ENCODE measurements at regions not wholly inside any gene's neighbourhood (a gene's known extent, or its start where the extent isn't known, plus 50 kb on each side); places are given as distances from the start of the nearest gene placed in this dataset.

GRCh38 chr3:6540981-6541380 is 319.9 kb upstream of the GRM7 start:
- no peaks in the 10 kb centered on the region for H3K79me2 ChIP-seq (ENCODE audit: insufficient read depth, low read length)
- no peaks in the 10 kb centered on the region for H3K4me1 Mint-ChIP-seq
- no peak overlapping the region for H3K27ac Mint-ChIP-seq
- no peak overlapping the region for H3K4me2 ChIP-seq (replicated peaks; ENCODE audit: extremely low read depth, low read length, poor library complexity, severe bottlenecking)
- no peaks in the 10 kb centered on the region for H3K36me3 Mint-ChIP-seq
- no peaks in the 10 kb centered on the region for H4K20me1 ChIP-seq (ENCODE audit: insufficient read depth, low read length)
- no peak overlapping the region for H3K4me3 ChIP-seq (replicated peaks in 1 of 3; ENCODE audit: low read depth in 2 of 3, low read length in 3 of 3)
- H3K9me3 ChIP-seq (replicated peaks in 1 of 2; ENCODE audit: control insufficient read depth in 1 of 2, insufficient read depth in 1 of 2, low read length in 2 of 2), result peaks cover 22% of the 10 kb centered on the region in 2 donors
- no peaks in the 10 kb centered on the region for H3K27me3 Mint-ChIP-seq (ENCODE audit: low read depth in 3 of 3)
- WGBS (ENCODE audit: insufficient coverage), result 81% methylated on average over 4 of the region's 6 CpGs
- no peak overlapping the region for H3K4me3 Mint-ChIP-seq
- H3K36me3 ChIP-seq (replicated peaks in 1 of 2; ENCODE audit: control insufficient read depth in 1 of 2, insufficient read depth in 2 of 2, low read length in 2 of 2), result no peaks in the 10 kb centered on the region
- H3K27me3 ChIP-seq (ENCODE audit: control insufficient read depth in 2 of 2, insufficient read depth in 2 of 2, low read length in 2 of 2), result no peaks in the 10 kb centered on the region
- H2AFZ ChIP-seq (ENCODE audit: insufficient read depth, low read depth, low read length, poor library complexity, severe bottlenecking), result no peak overlapping the region
- no peak overlapping the region for H3K27ac ChIP-seq (ENCODE audit: low read depth in 1 of 2, low read length in 2 of 2)
- H3K4me1 ChIP-seq (ENCODE audit: control insufficient read depth in 1 of 2, insufficient read depth in 2 of 2, low read length in 2 of 2), result no peaks in the 10 kb centered on the region
- DNase-seq, result no peak
- peaks cover 7 to 27% (median 21%) of the 10 kb centered on the region in 7 donors for H3K9me3 Mint-ChIP-seq
- TF ChIP-seq, protein P1, sequence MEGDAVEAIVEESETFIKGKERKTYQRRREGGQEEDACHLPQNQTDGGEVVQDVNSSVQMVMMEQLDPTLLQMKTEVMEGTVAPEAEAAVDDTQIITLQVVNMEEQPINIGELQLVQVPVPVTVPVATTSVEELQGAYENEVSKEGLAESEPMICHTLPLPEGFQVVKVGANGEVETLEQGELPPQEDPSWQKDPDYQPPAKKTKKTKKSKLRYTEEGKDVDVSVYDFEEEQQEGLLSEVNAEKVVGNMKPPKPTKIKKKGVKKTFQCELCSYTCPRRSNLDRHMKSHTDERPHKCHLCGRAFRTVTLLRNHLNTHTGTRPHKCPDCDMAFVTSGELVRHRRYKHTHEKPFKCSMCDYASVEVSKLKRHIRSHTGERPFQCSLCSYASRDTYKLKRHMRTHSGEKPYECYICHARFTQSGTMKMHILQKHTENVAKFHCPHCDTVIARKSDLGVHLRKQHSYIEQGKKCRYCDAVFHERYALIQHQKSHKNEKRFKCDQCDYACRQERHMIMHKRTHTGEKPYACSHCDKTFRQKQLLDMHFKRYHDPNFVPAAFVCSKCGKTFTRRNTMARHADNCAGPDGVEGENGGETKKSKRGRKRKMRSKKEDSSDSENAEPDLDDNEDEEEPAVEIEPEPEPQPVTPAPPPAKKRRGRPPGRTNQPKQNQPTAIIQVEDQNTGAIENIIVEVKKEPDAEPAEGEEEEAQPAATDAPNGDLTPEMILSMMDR (IDR thresholded peaks at IDR 0.05), result no peak
- no peak overlapping the region for H3K9ac ChIP-seq (ENCODE audit: insufficient read depth, low read length, poor library complexity, severe bottlenecking)
- intact Hi-C loops (cut with micrococcal nuclease), result no loop called here

GRCh38 chr3:6542795-6543194 is 318.1 kb upstream of the GRM7 start:
- Histone ChIP-seq H3K79me2 (ENCODE audit: insufficient read depth, low read length) (no peaks in the 10 kb centered on the region), H3K4me1 (ENCODE audit: control insufficient read depth in 1 of 2, insufficient read depth in 2 of 2, low read length in 2 of 2) (no peaks in the 10 kb centered on the region), H3K27me3 (ENCODE audit: control insufficient read depth in 2 of 2, insufficient read depth in 2 of 2, low read length in 2 of 2) (no peaks in the 10 kb centered on the region), H3K4me2 (replicated peaks; ENCODE audit: extremely low read depth, low read length, poor library complexity, severe bottlenecking) (no peak overlapping the region), H4K20me1 (ENCODE audit: insufficient read depth, low read length) (no peaks in the 10 kb centered on the region), H3K9me3 (replicated peaks in 1 of 2; ENCODE audit: control insufficient read depth in 1 of 2, insufficient read depth in 1 of 2, low read length in 2 of 2) (peaks cover 22% of the 10 kb centered on the region in 2 donors), H2AFZ (ENCODE audit: insufficient read depth, low read depth, low read length, poor library complexity, severe bottlenecking) (no peak overlapping the region), H3K27ac (ENCODE audit: low read depth in 1 of 2, low read length in 2 of 2) (no peak overlapping the region), H3K9ac (ENCODE audit: insufficient read depth, low read length, poor library complexity, severe bottlenecking) (no peak overlapping the region), H3K36me3 (replicated peaks in 1 of 2; ENCODE audit: control insufficient read depth in 1 of 2, insufficient read depth in 2 of 2, low read length in 2 of 2) (no peaks in the 10 kb centered on the region), H3K4me3 (replicated peaks in 1 of 3; ENCODE audit: low read depth in 2 of 3, low read length in 3 of 3) (no peak overlapping the region)
- H3K27me3 Mint-ChIP-seq (ENCODE audit: low read depth in 3 of 3), result no peaks in the 10 kb centered on the region
- no peaks in the 10 kb centered on the region for H3K36me3 Mint-ChIP-seq
- H3K4me3 Mint-ChIP-seq, result no peak overlapping the region
- H3K27ac Mint-ChIP-seq, result no peak overlapping the region
- TF ChIP-seq, protein P1 (IDR thresholded peaks at IDR 0.05), result no peak
- no peaks in the 10 kb centered on the region for H3K4me1 Mint-ChIP-seq
- DNase-seq, result no peak
- no CpG with 5 or more reads among the region's 3 CpGs for WGBS (ENCODE audit: insufficient coverage)
- intact Hi-C loops (cut with micrococcal nuclease), result no loop called here
- peaks cover 7 to 24% (median 18%) of the 10 kb centered on the region in 7 donors for H3K9me3 Mint-ChIP-seq
